Forelimb muscle (tissue), 1 donor: ENCODE measurements at regions not wholly inside any gene's neighbourhood (a gene's known extent, or its start where the extent isn't known, plus 50 kb on each side); places are given as distances from the start of the nearest gene placed in this dataset.

Source experiments
- DNase-seq: peaks from one replicate; pipeline ENCODE4 v3.0.0-alpha.2; 2013; ENCODE audit warnings: low read depth

- no peak for DNase-seq
Observed at GRCh38 chr17:13405080-13405479, 196.6 kb downstream of the HS3ST3A1 start.

DNA sequence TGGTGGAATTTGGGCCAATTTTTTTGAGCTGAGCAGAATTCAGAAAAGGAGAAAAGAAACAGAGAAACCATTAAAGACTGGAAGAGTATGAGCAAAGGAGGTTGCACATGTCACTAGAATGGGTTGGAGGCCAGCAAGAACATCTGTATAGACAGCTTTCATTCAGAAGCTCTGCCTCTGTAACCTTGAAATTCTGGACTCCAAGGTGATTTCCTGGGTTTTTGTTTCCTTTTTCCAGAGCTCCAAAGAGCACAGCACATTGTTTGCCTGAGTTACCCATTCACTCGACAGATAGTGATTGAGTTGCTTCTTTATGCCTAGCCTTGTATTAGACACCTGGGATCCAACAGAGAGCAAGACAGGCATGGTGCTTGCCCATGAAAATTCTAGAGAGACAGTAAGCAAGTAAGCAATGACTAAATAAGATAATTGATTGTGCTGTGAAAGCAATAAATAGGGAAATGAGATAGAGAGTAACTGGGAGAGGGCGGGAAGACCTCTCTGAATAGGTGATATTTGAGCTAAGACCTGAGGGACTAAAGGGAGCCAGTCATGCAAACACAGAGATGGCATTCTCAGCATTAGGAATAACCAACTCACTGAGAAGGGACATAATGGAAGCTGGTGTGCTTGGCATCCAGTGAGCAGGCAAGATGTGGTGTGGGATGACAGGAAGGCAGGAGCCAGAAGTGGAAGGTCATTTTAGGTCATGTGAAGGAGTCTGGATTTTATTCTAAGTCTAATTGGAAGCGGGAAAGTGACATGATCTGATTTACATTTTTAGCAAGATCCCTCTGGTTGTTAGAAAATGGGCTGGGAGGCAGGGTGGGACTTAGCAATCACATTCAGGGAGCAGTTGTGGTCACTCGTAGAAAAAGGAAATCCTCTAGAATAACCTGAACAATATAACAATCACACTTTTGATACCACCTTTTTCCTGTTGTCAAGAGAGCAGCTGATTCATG lies 197.5 kb downstream of the HS3ST3A1 start:
- no peak for DNase-seq

GRCh38 chr17:13400491-13400890 lies 201.2 kb downstream of the HS3ST3A1 start:
- DNase-seq: no peak

- DNase-seq: no peak
Observed at GRCh38 chr17:13398853-13399252, 202.9 kb downstream of the HS3ST3A1 start.

- no peak for DNase-seq
Observed at GRCh38 chr17:13398091-13398490, 203.6 kb downstream of the HS3ST3A1 start.

DNA sequence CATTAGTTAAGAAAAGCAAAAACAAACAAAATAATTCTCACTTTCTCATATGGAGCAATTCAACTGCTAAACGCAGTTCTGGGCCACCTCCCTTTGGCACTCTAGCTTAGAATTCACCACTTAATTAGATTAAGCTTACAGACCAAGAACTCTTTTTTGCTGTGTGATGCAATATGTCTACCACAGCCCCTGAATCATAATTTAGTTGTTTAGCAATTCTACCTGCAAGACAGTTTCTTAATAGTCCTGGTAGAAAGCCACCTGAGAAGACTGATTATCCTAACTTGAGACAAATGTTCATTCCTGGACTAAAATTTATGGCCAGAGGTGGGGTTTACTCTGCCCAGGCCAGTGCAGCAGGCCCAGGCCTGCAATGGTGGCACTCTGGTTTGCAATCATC lies 205.9 kb downstream of the HS3ST3A1 start:
- no peak for DNase-seq

- DNase-seq: no peak
Observed at GRCh38 chr17:13395346-13395745, 206.4 kb downstream of the HS3ST3A1 start.

DNA sequence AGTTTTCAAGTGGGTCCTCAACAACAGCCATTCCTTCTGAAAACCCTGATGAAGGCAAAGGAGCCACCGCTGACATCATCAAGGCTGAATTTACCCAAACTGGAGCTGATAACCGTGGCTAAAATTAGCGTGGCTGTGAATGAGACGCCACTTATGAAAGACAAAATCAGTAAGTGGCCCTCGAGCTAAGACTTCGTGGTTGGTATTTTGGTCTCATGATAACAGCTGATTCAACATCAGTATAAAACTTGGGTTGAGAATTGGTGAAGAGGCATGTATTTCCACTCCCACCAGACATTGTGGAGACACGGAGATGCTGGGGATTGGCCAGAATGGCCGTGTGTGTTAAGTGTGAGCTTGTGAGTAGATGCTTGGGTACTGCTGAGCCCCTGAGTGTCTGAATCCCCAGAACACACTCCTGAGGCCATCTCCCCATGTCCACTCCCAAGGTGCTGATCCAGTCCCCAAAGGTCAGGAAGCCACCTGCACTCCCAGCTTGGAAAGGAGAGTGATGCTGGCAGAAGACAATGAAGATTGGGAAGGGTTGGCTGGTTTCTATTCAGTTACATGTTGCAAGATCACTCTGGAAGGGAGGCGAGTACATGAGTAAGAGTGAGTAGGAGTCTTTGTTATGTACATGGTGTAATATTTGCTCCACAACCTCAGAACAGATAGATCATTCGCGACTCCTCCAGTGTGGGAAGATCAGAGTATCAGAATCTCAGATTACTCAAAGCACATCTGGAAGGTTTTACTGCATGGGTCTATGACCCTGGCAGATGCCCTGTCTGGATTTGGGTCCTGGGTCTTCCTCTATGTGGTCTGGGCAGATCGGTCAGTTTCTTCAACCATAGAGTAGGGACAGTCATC lies 207.7 kb downstream of the HS3ST3A1 start:
- DNase-seq: no peak

- no peak for DNase-seq
Observed at GRCh38 chr17:13387952-13388351, 213.8 kb downstream of the HS3ST3A1 start.

GRCh38 chr17:13387236-13387635 lies 214.5 kb downstream of the HS3ST3A1 start:
- no peak for DNase-seq

- DNase-seq: no peak
Observed at GRCh38 chr17:13385481-13385911, 216.2 kb downstream of the HS3ST3A1 start.

DNA sequence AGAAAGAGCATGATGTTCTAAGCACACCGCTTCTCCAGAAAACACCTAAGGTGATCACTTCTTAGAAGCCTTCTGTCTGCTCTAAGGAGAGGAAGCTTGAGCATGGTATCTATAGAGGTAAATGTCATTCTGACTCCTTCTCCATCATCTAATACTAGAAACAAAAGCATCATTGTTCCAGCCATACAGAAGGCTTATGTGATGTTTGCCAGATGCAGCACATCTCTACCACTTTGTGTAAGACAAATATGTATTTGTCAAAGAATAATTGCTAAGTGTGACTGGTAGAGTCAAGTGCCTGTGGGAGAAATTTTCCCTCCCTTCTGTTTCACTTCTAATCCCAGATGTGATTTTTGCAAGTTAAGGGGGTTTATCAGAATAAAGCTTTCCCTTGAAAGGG lies 217.1 kb downstream of the HS3ST3A1 start:
- DNase-seq: no peak

DNA sequence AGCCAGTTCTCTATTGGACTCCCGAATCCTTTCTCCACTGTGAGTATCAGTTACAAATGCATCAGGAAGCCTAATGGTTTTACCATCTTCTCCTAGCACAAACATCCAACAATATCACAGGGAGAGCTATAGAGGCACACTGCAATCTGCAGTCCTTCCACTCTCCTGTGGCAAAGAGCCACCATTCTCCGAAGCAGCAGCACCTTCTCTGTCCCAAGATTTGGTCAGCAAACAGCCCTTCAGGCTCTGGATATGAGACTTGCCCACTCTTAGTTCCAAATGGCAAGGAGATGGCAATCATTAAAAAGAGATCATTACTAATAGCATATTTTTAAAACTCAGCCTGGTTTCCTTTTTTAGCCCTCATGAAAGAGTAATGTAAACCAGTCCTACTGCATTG lies 223.4 kb downstream of the HS3ST3A1 start:
- no peak for DNase-seq

DNA sequence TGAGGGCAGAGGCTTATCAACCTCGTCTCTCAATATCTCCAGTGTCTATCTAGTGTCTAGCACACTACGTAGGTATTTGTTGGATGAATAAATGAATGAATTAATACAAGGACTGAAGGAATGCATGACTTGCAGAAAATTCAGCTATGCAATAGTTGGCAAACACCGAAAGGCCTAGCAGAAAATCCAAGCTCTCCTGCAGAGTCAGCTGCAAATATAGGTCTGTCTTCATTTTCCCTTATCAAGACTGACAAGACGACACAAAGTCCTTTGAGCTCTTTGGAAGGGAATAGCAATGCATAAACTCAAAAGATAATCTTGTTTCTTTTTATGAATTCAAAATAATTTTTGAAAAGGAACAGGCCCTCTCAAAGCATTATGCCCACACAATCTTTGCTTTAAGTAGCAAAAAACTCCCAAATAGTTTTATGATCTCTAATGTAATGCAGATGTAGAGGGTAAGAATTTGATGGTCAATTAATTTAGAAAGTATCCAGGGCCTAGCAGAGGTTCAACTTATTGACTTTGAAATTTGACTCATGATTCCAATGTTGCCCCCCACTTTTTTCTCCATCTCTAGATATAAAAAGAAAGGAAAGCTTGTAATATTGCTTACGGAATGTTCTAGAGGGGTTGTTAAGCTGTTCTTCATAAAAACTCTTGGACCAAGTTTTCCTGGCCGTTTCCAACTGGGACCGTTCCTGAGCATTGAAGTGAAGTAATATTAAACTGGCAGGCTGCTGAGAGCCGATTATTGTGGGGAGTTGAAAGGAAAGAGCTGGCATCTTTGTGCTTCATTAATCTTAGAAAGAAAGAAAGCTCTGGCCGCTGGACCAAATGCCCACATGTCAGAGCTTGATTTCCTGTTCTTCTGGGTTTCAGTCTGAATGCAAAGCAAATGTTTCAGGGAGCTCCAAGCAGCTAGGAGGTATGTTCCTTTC lies 227.3 kb downstream of the HS3ST3A1 start:
- no peak for DNase-seq

- no peak for DNase-seq
Observed at GRCh38 chr17:13372432-13372831, 229.3 kb downstream of the HS3ST3A1 start.

DNA sequence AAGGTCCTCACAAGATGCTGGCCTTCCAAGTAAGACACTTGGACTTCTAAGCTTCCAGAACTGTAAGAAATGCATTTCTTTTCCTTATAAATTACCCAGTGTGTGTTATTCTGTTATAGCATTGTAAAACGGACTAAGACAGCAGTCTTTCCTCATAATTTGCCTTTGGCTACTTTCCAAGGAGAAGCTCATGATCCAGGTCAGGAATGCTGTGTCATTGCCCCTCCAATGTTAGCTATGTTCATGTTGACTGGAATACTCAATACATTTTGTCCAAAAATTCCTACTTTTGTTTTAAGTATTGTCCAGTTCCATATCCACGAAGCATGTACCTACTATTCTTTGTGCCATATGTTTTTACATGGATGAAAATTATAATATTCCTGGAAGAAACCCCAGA lies 234.6 kb downstream of the HS3ST3A1 start:
- DNase-seq: no peak

GRCh38 chr17:13365331-13365730 lies 236.4 kb downstream of the HS3ST3A1 start:
- no peak for DNase-seq

DNA sequence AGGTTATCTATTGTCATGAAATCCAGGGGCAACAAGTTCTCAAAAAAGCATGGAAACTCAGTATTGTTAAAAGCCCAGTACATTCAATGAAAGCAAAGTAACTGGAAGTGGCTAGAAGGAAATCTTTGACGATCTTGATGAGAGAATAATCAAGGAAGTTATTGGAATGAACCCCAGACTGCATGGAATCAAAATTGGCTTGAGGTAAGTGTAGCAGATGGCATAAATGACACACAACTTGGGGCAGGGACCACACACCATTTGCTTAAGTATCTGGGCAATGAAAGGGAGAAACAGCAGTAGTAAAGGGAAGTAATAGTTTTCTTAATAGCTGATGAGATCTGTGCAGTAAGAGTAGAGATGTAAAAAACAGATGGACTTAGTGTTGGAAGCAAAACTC lies 238.0 kb downstream of the HS3ST3A1 start:
- no peak for DNase-seq

- DNase-seq: no peak
Observed at GRCh38 chr17:13362341-13363122, 239.2 kb downstream of the HS3ST3A1 start.

- no peak for DNase-seq
Observed at GRCh38 chr17:13359774-13360173, 242.0 kb downstream of the HS3ST3A1 start.

GRCh38 chr17:13355054-13355453 lies 246.7 kb downstream of the HS3ST3A1 start:
- no peak for DNase-seq
